ENCODE measurements at regions not wholly inside any gene's neighbourhood (a gene's known extent, or its start where the extent isn't known, plus 50 kb on each side); places are given as distances from the start of the nearest gene placed in this dataset.

DNA sequence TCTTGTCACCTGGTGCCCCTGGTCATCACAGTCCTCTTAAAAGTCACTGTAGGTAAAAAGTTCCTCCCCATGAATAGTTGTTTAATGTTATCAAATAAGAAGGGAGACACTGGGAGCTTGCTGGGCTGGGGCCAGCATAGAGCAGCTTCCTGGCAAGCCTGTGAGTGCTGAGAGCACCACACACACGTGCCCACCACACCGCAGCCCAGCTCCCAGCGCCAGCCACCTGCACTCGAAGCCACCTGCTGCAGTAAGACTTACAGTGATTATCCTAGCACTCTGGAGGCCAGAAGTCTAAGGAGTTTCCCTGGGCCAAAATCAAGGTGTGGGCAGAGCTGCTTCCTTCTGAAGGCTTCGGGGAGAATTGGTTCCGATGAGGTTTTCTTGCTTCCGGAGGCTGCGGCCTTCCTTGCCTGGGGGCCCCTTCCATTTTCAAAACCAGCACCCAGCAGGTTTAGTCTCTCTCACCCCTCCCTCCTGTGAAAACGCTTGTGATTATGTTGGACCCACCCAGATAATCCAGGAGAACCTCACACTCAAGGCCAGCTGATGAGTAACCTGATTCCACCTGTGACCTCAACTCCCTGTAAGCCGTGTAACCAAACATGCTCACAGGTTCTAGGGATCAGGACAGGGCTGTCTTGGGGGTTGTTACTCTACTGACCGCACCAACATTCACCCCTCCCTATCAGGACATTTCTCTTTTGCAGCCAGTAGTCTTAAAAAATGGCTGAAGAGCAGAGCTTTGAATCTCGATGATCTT is 687.2 kb downstream of the TBC1D22A start (continued):
- TF ChIP-seq, protein P1, sequence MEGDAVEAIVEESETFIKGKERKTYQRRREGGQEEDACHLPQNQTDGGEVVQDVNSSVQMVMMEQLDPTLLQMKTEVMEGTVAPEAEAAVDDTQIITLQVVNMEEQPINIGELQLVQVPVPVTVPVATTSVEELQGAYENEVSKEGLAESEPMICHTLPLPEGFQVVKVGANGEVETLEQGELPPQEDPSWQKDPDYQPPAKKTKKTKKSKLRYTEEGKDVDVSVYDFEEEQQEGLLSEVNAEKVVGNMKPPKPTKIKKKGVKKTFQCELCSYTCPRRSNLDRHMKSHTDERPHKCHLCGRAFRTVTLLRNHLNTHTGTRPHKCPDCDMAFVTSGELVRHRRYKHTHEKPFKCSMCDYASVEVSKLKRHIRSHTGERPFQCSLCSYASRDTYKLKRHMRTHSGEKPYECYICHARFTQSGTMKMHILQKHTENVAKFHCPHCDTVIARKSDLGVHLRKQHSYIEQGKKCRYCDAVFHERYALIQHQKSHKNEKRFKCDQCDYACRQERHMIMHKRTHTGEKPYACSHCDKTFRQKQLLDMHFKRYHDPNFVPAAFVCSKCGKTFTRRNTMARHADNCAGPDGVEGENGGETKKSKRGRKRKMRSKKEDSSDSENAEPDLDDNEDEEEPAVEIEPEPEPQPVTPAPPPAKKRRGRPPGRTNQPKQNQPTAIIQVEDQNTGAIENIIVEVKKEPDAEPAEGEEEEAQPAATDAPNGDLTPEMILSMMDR (conservative IDR thresholded peaks at IDR 0.05; ENCODE audit: low read depth in 2 of 2): no peak
- TF ChIP-seq ZNF331 (CRISPR knock-in tag; IDR thresholded peaks at IDR 0.05; ENCODE audit: low read depth) (no peak), JUNB (IDR thresholded peaks at IDR 0.05; ENCODE audit: unreplicated experiment) (no peak), STAT1 (IDR thresholded peaks at IDR 0.05; ENCODE audit: unreplicated experiment) (no peak)
- TF ChIP-seq, protein P2, sequence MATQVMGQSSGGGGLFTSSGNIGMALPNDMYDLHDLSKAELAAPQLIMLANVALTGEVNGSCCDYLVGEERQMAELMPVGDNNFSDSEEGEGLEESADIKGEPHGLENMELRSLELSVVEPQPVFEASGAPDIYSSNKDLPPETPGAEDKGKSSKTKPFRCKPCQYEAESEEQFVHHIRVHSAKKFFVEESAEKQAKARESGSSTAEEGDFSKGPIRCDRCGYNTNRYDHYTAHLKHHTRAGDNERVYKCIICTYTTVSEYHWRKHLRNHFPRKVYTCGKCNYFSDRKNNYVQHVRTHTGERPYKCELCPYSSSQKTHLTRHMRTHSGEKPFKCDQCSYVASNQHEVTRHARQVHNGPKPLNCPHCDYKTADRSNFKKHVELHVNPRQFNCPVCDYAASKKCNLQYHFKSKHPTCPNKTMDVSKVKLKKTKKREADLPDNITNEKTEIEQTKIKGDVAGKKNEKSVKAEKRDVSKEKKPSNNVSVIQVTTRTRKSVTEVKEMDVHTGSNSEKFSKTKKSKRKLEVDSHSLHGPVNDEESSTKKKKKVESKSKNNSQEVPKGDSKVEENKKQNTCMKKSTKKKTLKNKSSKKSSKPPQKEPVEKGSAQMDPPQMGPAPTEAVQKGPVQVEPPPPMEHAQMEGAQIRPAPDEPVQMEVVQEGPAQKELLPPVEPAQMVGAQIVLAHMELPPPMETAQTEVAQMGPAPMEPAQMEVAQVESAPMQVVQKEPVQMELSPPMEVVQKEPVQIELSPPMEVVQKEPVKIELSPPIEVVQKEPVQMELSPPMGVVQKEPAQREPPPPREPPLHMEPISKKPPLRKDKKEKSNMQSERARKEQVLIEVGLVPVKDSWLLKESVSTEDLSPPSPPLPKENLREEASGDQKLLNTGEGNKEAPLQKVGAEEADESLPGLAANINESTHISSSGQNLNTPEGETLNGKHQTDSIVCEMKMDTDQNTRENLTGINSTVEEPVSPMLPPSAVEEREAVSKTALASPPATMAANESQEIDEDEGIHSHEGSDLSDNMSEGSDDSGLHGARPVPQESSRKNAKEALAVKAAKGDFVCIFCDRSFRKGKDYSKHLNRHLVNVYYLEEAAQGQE (IDR thresholded peaks at IDR 0.05; ENCODE audit: unreplicated experiment): no peak

DNA sequence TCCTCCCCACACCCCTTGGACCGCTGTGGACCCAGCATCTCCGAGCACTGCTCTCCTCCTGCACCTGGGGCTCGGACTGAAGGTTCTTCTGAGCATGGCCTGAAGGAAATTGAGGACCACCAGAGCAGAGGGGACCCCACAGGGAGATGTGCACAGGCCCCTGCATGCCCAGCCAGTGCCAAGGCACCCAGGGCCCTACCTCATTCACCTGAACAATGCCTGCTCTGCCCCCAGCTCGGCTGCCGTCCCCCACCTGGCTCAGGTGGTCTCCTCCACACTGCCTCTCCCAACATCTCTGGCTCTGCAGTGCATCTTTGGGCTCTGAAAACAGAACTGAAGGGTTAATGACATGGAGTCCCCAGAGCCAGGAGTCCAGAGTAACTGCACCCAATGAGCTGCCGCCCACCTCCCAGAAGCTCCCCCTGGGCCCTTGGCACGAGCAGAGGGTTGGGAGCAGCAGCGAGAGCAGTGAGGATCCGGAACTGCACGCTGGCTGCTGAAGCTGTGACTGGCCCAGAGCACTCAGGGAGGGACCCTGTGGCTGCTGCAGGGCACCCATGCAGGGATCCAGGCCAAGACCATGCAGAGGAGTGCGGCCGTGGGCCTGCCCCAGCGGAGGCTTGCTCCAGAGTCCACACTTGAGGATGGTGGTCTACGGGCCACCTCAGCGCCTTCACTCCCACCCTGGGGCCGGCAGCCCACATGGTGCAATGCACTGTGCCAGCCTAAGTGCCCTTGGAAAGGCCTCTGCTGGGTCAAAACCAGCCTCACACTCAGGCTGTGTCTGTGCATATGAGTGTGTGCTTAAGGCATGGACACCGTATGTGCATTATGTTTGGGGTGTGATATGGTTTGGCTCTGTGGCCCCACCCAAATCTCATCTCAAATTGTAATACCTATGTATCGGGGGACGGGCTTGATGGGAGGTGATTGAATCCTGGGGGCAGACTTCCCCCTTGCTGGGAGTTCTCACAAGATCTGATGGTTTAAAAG is 686.1 kb downstream of the TBC1D22A start:
- Mint-ChIP-seq H3K4me3 (no peak overlapping the region), H3K27ac (no peak overlapping the region), H3K36me3 (ENCODE audit: low read depth) (peaks cover 51% of the 10 kb centered on the region), H3K27me3 (ENCODE audit: insufficient read depth, low read depth, poor library complexity) (peaks cover 16% of the 10 kb centered on the region), H3K9me3 (peaks cover 97% of the 10 kb centered on the region), H3K4me1 (no peaks in the 10 kb centered on the region)
- no peaks in the 10 kb centered on the region for H3K4me1 ChIP-seq (ENCODE audit: insufficient read depth)
- H3K4me2 ChIP-seq: no peak overlapping the region
- no peaks in the 10 kb centered on the region for H3F3A ChIP-seq (replicated peaks; ENCODE audit: low read depth)
- no peaks in the 10 kb centered on the region for H4K20me1 ChIP-seq (replicated peaks; ENCODE audit: insufficient read depth)
- DNase-seq (ENCODE audit: low spot score) (no peak), ATAC-seq (no peak)
- H2AFZ ChIP-seq: no peak overlapping the region
- no peaks in the 10 kb centered on the region for H3K79me2 ChIP-seq (replicated peaks; ENCODE audit: insufficient read depth)
- H3K36me3 ChIP-seq (ENCODE audit: insufficient read depth): no peaks in the 10 kb centered on the region
- no peak overlapping the region for H3K27ac ChIP-seq (ENCODE audit: low read depth)
- H3K4me3 ChIP-seq: no peak overlapping the region
- H3K9me2 ChIP-seq (ENCODE audit: insufficient read depth): no peaks in the 10 kb centered on the region
- H3K27me3 ChIP-seq (ENCODE audit: insufficient read depth): no peaks in the 10 kb centered on the region
- TF ChIP-seq, protein P1 (conservative IDR thresholded peaks at IDR 0.05; ENCODE audit: low read depth in 2 of 2): no peak
- TF ChIP-seq, protein P3, sequence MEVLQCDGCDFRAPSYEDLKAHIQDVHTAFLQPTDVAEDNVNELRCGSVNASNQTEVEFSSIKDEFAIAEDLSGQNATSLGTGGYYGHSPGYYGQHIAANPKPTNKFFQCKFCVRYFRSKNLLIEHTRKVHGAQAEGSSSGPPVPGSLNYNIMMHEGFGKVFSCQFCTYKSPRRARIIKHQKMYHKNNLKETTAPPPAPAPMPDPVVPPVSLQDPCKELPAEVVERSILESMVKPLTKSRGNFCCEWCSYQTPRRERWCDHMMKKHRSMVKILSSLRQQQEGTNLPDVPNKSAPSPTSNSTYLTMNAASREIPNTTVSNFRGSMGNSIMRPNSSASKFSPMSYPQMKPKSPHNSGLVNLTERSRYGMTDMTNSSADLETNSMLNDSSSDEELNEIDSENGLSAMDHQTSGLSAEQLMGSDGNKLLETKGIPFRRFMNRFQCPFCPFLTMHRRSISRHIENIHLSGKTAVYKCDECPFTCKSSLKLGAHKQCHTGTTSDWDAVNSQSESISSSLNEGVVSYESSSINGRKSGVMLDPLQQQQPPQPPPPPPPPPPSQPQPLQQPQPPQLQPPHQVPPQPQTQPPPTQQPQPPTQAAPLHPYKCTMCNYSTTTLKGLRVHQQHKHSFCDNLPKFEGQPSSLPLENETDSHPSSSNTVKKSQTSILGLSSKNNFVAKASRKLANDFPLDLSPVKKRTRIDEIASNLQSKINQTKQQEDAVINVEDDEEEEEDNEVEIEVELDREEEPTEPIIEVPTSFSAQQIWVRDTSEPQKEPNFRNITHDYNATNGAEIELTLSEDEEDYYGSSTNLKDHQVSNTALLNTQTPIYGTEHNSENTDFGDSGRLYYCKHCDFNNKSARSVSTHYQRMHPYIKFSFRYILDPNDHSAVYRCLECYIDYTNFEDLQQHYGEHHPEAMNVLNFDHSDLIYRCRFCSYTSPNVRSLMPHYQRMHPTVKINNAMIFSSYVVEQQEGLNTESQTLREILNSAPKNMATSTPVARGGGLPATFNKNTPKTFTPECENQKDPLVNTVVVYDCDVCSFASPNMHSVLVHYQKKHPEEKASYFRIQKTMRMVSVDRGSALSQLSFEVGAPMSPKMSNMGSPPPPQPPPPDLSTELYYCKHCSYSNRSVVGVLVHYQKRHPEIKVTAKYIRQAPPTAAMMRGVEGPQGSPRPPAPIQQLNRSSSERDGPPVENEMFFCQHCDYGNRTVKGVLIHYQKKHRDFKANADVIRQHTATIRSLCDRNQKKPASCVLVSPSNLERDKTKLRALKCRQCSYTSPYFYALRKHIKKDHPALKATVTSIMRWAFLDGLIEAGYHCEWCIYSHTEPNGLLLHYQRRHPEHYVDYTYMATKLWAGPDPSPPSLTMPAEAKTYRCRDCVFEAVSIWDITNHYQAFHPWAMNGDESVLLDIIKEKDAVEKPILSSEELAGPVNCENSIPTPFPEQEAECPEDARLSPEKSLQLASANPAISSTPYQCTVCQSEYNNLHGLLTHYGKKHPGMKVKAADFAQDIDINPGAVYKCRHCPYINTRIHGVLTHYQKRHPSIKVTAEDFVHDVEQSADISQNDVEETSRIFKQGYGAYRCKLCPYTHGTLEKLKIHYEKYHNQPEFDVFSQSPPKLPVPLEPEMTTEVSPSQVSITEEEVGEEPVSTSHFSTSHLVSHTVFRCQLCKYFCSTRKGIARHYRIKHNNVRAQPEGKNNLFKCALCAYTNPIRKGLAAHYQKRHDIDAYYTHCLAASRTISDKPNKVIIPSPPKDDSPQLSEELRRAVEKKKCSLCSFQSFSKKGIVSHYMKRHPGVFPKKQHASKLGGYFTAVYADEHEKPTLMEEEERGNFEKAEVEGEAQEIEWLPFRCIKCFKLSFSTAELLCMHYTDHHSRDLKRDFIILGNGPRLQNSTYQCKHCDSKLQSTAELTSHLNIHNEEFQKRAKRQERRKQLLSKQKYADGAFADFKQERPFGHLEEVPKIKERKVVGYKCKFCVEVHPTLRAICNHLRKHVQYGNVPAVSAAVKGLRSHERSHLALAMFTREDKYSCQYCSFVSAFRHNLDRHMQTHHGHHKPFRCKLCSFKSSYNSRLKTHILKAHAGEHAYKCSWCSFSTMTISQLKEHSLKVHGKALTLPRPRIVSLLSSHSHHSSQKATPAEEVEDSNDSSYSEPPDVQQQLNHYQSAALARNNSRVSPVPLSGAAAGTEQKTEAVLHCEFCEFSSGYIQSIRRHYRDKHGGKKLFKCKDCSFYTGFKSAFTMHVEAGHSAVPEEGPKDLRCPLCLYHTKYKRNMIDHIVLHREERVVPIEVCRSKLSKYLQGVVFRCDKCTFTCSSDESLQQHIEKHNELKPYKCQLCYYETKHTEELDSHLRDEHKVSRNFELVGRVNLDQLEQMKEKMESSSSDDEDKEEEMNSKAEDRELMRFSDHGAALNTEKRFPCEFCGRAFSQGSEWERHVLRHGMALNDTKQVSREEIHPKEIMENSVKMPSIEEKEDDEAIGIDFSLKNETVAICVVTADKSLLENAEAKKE (CRISPR knock-in tag; IDR thresholded peaks at IDR 0.05): no peak

Data from GM23338 (cell line).